Activated CD4-positive, CD25-positive, alpha-beta regulatory T cell treated with anti-CD3 and anti-CD28 coated beads, Interleukin-2, amount 50 U/mL, for 24 hours (primary cell): ENCODE measurements at regions not wholly inside any gene's neighbourhood (a gene's known extent, or its start where the extent isn't known, plus 50 kb on each side); places are given as distances from the start of the nearest gene placed in this dataset.
"Not testable (repeated sequence)": the region's sequence is repeated elsewhere in the genome, so short reads cannot be mapped to it uniquely, and the experiment has no call there.

Experiments used
- ATAC-seq, 2 donors: fragments of 150-1000 bp; cut with Tn5 transposase; one replicate each; pipeline ENCODE4 v1.10.0; 2021; ENCODE audit warnings: mild to moderate bottlenecking in 1 of 2, moderate library complexity in 1 of 2

- ATAC-seq: not testable (repeated sequence)
Measured at GRCh38 chr14:19126269-19127051, 159.2 kb downstream of the POTEM start.

- not testable (repeated sequence) for ATAC-seq
Measured at GRCh38 chr14:19127664-19128435, 160.6 kb downstream of the POTEM start.

GRCh38 chr14:19131553-19131952 is 164.3 kb downstream of the POTEM start:
- ATAC-seq: not testable (repeated sequence)

GRCh38 chr14:19132013-19132835 is 165.0 kb downstream of the POTEM start:
- ATAC-seq: not testable (repeated sequence)

GRCh38 chr14:19132836-19133120 is 165.5 kb downstream of the POTEM start:
- not testable (repeated sequence) for ATAC-seq

GRCh38 chr14:19157106-19157709 is 190.0 kb downstream of the POTEM start:
- ATAC-seq: not testable (repeated sequence)

- ATAC-seq: not testable (repeated sequence)
Measured at GRCh38 chr14:19158012-19158411, 190.8 kb downstream of the POTEM start.

GRCh38 chr14:19158588-19158987 is 191.4 kb downstream of the POTEM start:
- not testable (repeated sequence) for ATAC-seq

GRCh38 chr14:19159003-19159625 is 191.9 kb downstream of the POTEM start:
- not testable (repeated sequence) for ATAC-seq

GRCh38 chr14:19160379-19160778 is 193.1 kb downstream of the POTEM start:
- not testable (repeated sequence) for ATAC-seq

- ATAC-seq: not testable (repeated sequence)
Measured at GRCh38 chr14:19161251-19162033, 194.2 kb downstream of the POTEM start.

- not testable (repeated sequence) for ATAC-seq
Measured at GRCh38 chr14:19162034-19162706, 194.9 kb downstream of the POTEM start.

GRCh38 chr14:19162920-19163319 is 195.7 kb downstream of the POTEM start:
- ATAC-seq: not testable (repeated sequence)

- not testable (repeated sequence) for ATAC-seq
Measured at GRCh38 chr14:19163891-19164290, 196.7 kb downstream of the POTEM start.

GRCh38 chr14:19164426-19164825 is 197.2 kb downstream of the POTEM start:
- ATAC-seq: not testable (repeated sequence)

- not testable (repeated sequence) for ATAC-seq
Measured at GRCh38 chr14:19166056-19166455, 198.8 kb downstream of the POTEM start.

- not testable (repeated sequence) for ATAC-seq
Measured at GRCh38 chr14:19167454-19168190, 200.4 kb downstream of the POTEM start.

GRCh38 chr14:19168261-19168660 is 201.0 kb downstream of the POTEM start:
- not testable (repeated sequence) for ATAC-seq

GRCh38 chr14:19169561-19170362 is 202.5 kb downstream of the POTEM start:
- not testable (repeated sequence) for ATAC-seq
